A673 (cell line): ENCODE measurements at regions not wholly inside any gene's neighbourhood (a gene's known extent, or its start where the extent isn't known, plus 50 kb on each side); places are given as distances from the start of the nearest gene placed in this dataset.

ENCODE experiments used
- BruUV-seq: library from RNA; stranded (reverse); fragments of 400-500 nt; replicated peaks from 2 replicates; lab custom pipeline; 2021; lab: Mats Ljungman, UMichigan
- CTCF ChIA-PET: fragments of 300-600 bp; sonication (Branson Sonifier 250); formaldehyde crosslinking; loops from one replicate; lab custom pipeline; 2022; ENCODE audit warnings: antibody characterized with exemption; lab: Charles Lee
- POLR2A ChIA-PET: fragments of 300-600 bp; sonication (Branson Sonifier 250); formaldehyde crosslinking; loops from one replicate; lab custom pipeline; 2022; ENCODE audit warnings: antibody characterized with exemption; ENCODE audit not compliant: low non-redundant PET; lab: Charles Lee
- DNase-seq: peaks from one replicate; pipeline ENCODE4 v3.0.0-alpha.2; 2015; ENCODE audit warnings: low spot score
- H3K27ac ChIP-seq: fragments of 200-600 bp; sonication (generic); 2 replicates; pipeline ENCODE4 v1.5.1; 2016; ENCODE audit warnings: mixed run types, low read depth, mild to moderate bottlenecking, mixed read lengths, antibody characterized with exemption, low read length; ENCODE audit not compliant: poor library complexity, severe bottlenecking
- H3K27me3 ChIP-seq: fragments of 200-600 bp; sonication (generic); replicated peaks from 2 replicates; pipeline ENCODE4 v1.6.1; 2017; ENCODE audit warnings: mixed run types, low read depth, mild to moderate bottlenecking, mixed read lengths, antibody characterized with exemption, low read length; ENCODE audit not compliant: insufficient read depth, poor library complexity
- H3K36me3 ChIP-seq: fragments of 200-600 bp; sonication (generic); 2 replicates; pipeline ENCODE4 v1.6.1; 2016; ENCODE audit warnings: mixed run types, mild to moderate bottlenecking, mixed read lengths, antibody characterized with exemption, low read length; ENCODE audit not compliant: insufficient read depth, poor library complexity, severe bottlenecking
- H3K4me1 ChIP-seq: fragments of 200-600 bp; sonication (generic); 2 replicates; pipeline ENCODE4 v1.6.1; 2017; ENCODE audit warnings: mixed run types, mild to moderate bottlenecking, mixed read lengths, antibody characterized with exemption, low read length; ENCODE audit not compliant: insufficient read depth, poor library complexity, severe bottlenecking
- H3K4me3 ChIP-seq: fragments of 200-600 bp; sonication (generic); 2 replicates; pipeline ENCODE4 v1.5.1; 2016; ENCODE audit warnings: low read depth, mixed run types, mild to moderate bottlenecking, mixed read lengths, low read length; ENCODE audit not compliant: poor library complexity, severe bottlenecking
- H3K9me3 ChIP-seq: fragments of 200-600 bp; sonication (generic); 2 replicates; pipeline ENCODE4 v1.6.1; 2016; ENCODE audit warnings: mixed run types, low read depth, mild to moderate bottlenecking, mixed read lengths, antibody characterized with exemption, low read length; ENCODE audit not compliant: poor library complexity, severe bottlenecking
- CTCF ChIP-seq: fragments of 300-800, 200-600 bp; sonication (generic); conservative IDR thresholded peaks from 2 replicates; pipeline ENCODE4 v1.5.1; 2017; ENCODE audit warnings: low read depth, mild to moderate bottlenecking, antibody characterized with exemption, low read length, moderate library complexity, mixed read lengths
- EZH2 ChIP-seq: fragments of 200-600 bp; sonication (generic); IDR thresholded peaks from 2 replicates; pipeline ENCODE4 v1.6.1; 2017; ENCODE audit warnings: borderline replicate concordance, low read depth, mild to moderate bottlenecking, mixed read lengths, antibody characterized with exemption, low read length; ENCODE audit not compliant: poor library complexity, severe bottlenecking
- intact Hi-C: fragments of 100-400 bp; cut with micrococcal nuclease; formaldehyde crosslinking; loops from one replicate; pipeline ENCODE4 v1.10.0; 2022; ENCODE audit not compliant: unreplicated experiment

- BruUV-seq = no TSS peak
- no peaks in the 10 kb centered on the region for H3K4me1 ChIP-seq
- no peak overlapping the region for H3K27ac ChIP-seq
- POLR2A ChIA-PET = no interaction called here
- intact Hi-C loops = no loop called here
- H3K27me3 ChIP-seq = peaks cover 13% of the 10 kb centered on the region
- H3K36me3 ChIP-seq = no peaks in the 10 kb centered on the region
- CTCF ChIA-PET = interaction anchor here (1.1 kb wide), 1 partner anchor 222 kb away, joined by 4 read pairs; no protein-coding TSS in a partner anchor
- DNase-seq = no peak
- no peak for TF ChIP-seq CTCF
- TF ChIP-seq EZH2 = no peak
- H3K4me3 ChIP-seq = no peak overlapping the region
- H3K9me3 ChIP-seq = no peaks in the 10 kb centered on the region
Measured at GRCh38 chr7:22557167-22557566, 57.2 kb upstream of the STEAP1B start.

- H3K27ac ChIP-seq = no peak overlapping the region
- H3K27me3 ChIP-seq = peaks cover 27% of the 10 kb centered on the region
- CTCF ChIA-PET = no interaction called here
- no TSS peak for BruUV-seq
- H3K4me3 ChIP-seq = no peak overlapping the region
- no peaks in the 10 kb centered on the region for H3K36me3 ChIP-seq
- H3K9me3 ChIP-seq = no peaks in the 10 kb centered on the region
- DNase-seq = no peak
- intact Hi-C loops = no loop called here
- TF ChIP-seq CTCF = no peak
- TF ChIP-seq EZH2 = no peak
- POLR2A ChIA-PET = interaction anchor here (0.6 kb wide), 1 partner anchor 549 kb away, joined by 4 read pairs; no protein-coding TSS in a partner anchor
- no peaks in the 10 kb centered on the region for H3K4me1 ChIP-seq
Measured at GRCh38 chr7:22555476-22555875, 55.5 kb upstream of the STEAP1B start.

- no peaks in the 10 kb centered on the region for H3K36me3 ChIP-seq
- ChIA-PET POLR2A (no interaction called here), CTCF (no interaction called here)
- H3K4me3 ChIP-seq = no peak overlapping the region
- no peak for TF ChIP-seq CTCF
- no peak for TF ChIP-seq EZH2
- H3K27me3 ChIP-seq = peaks cover 39% of the 10 kb centered on the region
- no peak for DNase-seq
- H3K4me1 ChIP-seq = peaks cover 2% of the 10 kb centered on the region
- no peaks in the 10 kb centered on the region for H3K9me3 ChIP-seq
- H3K27ac ChIP-seq = no peak overlapping the region
- intact Hi-C loops = no loop called here
- BruUV-seq = no TSS peak
Measured at GRCh38 chr7:22554184-22554583, 54.2 kb upstream of the STEAP1B start.
